Testis (tissue), 2 donors: ENCODE measurements at regions not wholly inside any gene's neighbourhood (a gene's known extent, or its start where the extent isn't known, plus 50 kb on each side); places are given as distances from the start of the nearest gene placed in this dataset.
"Not testable (repeated sequence)": the region's sequence is repeated elsewhere in the genome, so short reads cannot be mapped to it uniquely, and the experiment has no call there.

ENCODE experiments used
- DNase-seq: peaks from one replicate; pipeline ENCODE4 v3.0.0-alpha.2; 2019
- H3K27ac ChIP-seq, 2 donors: fragments of 200-600 bp; sonication (generic); one replicate each; pipeline ENCODE4 v1.5.1; 2019
- H3K27me3 ChIP-seq: fragments of 200-600 bp; sonication (generic); one replicate; pipeline ENCODE4 v1.5.1; 2019
- H3K36me3 ChIP-seq: fragments of 200-600 bp; sonication (generic); one replicate; pipeline ENCODE4 v1.5.1; 2017; ENCODE audit warnings: low read depth; ENCODE audit errors: missing control alignments
- H3K4me1 ChIP-seq: fragments of 200-600 bp; sonication (generic); one replicate; pipeline ENCODE4 v1.5.1; 2019
- H3K4me3 ChIP-seq, 2 donors: fragments of 200-600 bp; sonication (generic); one replicate each; pipeline ENCODE4 v1.5.1; 2017 to 2019
- H3K9me3 ChIP-seq: fragments of 200-600 bp; sonication (generic); one replicate; pipeline ENCODE4 v1.5.1; 2017
- CTCF ChIP-seq, 3 experiments: fragments of 450-650 bp in 2 of 3; fragments of 200-600 bp in 1 of 3; sonication (generic) in 1 of 3; IDR thresholded peaks; one replicate each; pipeline ENCODE4 v1.5.1; 2016 to 2019; ENCODE audit warnings: antibody characterized with exemption in 3 of 3, mild to moderate bottlenecking in 2 of 3, moderate library complexity in 1 of 3
- POLR2A ChIP-seq: fragments of 450-650 bp; IDR thresholded peaks from one replicate; pipeline ENCODE4 v1.6.1; 2017; ENCODE audit warnings: antibody characterized with exemption, mild to moderate bottlenecking, moderate library complexity
- WGBS, 2 donors: methylation state at CpG; one replicate each; pipeline ENCODE4 v1.1.5; 2018; 5-methylcytosine and 5-hydroxymethylcytosine counted together
- intact Hi-C: fragments of 100-400 bp; cut with DNase I; formaldehyde crosslinking; loops from one replicate; pipeline ENCODE4 v1.15.1; 2023; ENCODE audit warnings: low total_unique reads

- intact Hi-C loops, result no loop called here
Measured at GRCh38 chr10:64041185-64041988, 520.2 kb downstream of the REEP3 start.

GRCh38 chr10:64041989-64042490 is 520.8 kb downstream of the REEP3 start:
- intact Hi-C loops, result no loop called here
- Histone ChIP-seq H3K27ac (no peak overlapping the region), H3K4me3 (peak overlapping the region; percentile 46 to 59), H3K36me3 (no peaks in the 10 kb centered on the region), H3K4me1 (no peaks in the 10 kb centered on the region), H3K27me3 (no peaks in the 10 kb centered on the region), H3K9me3 (no peaks in the 10 kb centered on the region)
- DNase-seq, result no peak
- 58 to 61% methylated on average over 6 to 16 of the region's 19 CpGs for WGBS, 2 donors
- no peak for TF ChIP-seq CTCF (IDR thresholded peaks at IDR 0.05)
- TF ChIP-seq POLR2A, result no peak

More at GRCh38 chr10:64041185-64041988, 520.2 kb downstream of the REEP3 start:
- H3K27me3 ChIP-seq, result no peaks in the 10 kb centered on the region
- no peaks in the 10 kb centered on the region for H3K9me3 ChIP-seq
- no peak overlapping the region for H3K27ac ChIP-seq
- peak; percentile 91 for DNase-seq
- TF ChIP-seq POLR2A (no peak), CTCF (IDR thresholded peaks at IDR 0.05) (peak; percentile 92 to 97 (median 95))
- WGBS, 2 donors, result 12 to 39% methylated on average over 27 to 43 of the region's 43 CpGs
- peak overlapping the region; percentile 46 to 59 for H3K4me3 ChIP-seq
- no peaks in the 10 kb centered on the region for H3K4me1 ChIP-seq
- no peaks in the 10 kb centered on the region for H3K36me3 ChIP-seq

- 96 to 100% methylated on average over 2 of the region's 2 CpGs for WGBS, 2 donors
- no peaks in the 10 kb centered on the region for H3K36me3 ChIP-seq
Measured at GRCh38 chr10:64044098-64044497, 522.9 kb downstream of the REEP3 start.

GRCh38 chr10:64044957-64045632 is 523.9 kb downstream of the REEP3 start:
- DNase-seq, intact Hi-C loops, H3K9me3 ChIP-seq, H3K4me1 ChIP-seq, H3K27me3 ChIP-seq, H3K27ac ChIP-seq, H3K4me3 ChIP-seq, H3K36me3 ChIP-seq: not testable (repeated sequence)
- 90 to 92% methylated on average over 16 of the region's 16 CpGs for WGBS, 2 donors

More at GRCh38 chr10:64044098-64044497, 522.9 kb downstream of the REEP3 start:
- TF ChIP-seq CTCF (IDR thresholded peaks at IDR 0.05), result no peak
- TF ChIP-seq POLR2A, result no peak
- intact Hi-C loops, result no loop called here
- DNase-seq, result no peak
- Histone ChIP-seq H3K27me3 (no peaks in the 10 kb centered on the region), H3K4me3 (no peak overlapping the region), H3K9me3 (no peaks in the 10 kb centered on the region), H3K4me1 (no peaks in the 10 kb centered on the region), H3K27ac (no peak overlapping the region)

GRCh38 chr10:64054392-64054791 is 533.2 kb downstream of the REEP3 start:
- Histone ChIP-seq H3K9me3 (no peaks in the 10 kb centered on the region), H3K27ac (no peak overlapping the region), H3K36me3 (no peaks in the 10 kb centered on the region), H3K4me1 (no peaks in the 10 kb centered on the region), H3K4me3 (no peak overlapping the region), H3K27me3 (no peaks in the 10 kb centered on the region)
- no peak for DNase-seq
- intact Hi-C loops, result no loop called here
- TF ChIP-seq POLR2A (no peak), CTCF (IDR thresholded peaks at IDR 0.05) (no peak)
